Common myeloid progenitor, CD34-positive (primary cell): ENCODE measurements at regions not wholly inside any gene's neighbourhood (a gene's known extent, or its start where the extent isn't known, plus 50 kb on each side); places are given as distances from the start of the nearest gene placed in this dataset.

Experiments used
- CTCF ChIA-PET: fragments of 350-600 bp; sonication (Branson Sonifier 250); formaldehyde crosslinking; loops from one replicate; lab custom pipeline; 2021; ENCODE audit warnings: antibody characterized with exemption; lab: Charles Lee
- POLR2A ChIA-PET: fragments of 350-600 bp; sonication (Branson Sonifier 250); formaldehyde crosslinking; loops from one replicate; lab custom pipeline; 2021; ENCODE audit warnings: antibody characterized with exemption; lab: Charles Lee
- DNase-seq, 3 donors: peaks; one replicate each; pipeline versions ENCODE4 v3.0.0 to v3.0.0-alpha.2; 2013
- H3K27ac ChIP-seq, 2 experiments: 1 replicate in 1 of 2; 2 replicates in 1 of 2; pipeline ENCODE4 v1.7.0; 2013; ENCODE audit warnings: inconsistent platforms in 2 of 2, low read length in 2 of 2, mild to moderate bottlenecking in 2 of 2, low read depth in 1 of 2, moderate library complexity in 1 of 2; ENCODE audit not compliant: severe bottlenecking in 2 of 2, insufficient read depth in 1 of 2, poor library complexity in 1 of 2
- H3K27me3 ChIP-seq, 5 experiments: replicated peaks in 2 of 5; 1 replicate in 3 of 5; 2 replicates in 2 of 5; pipeline versions ENCODE4 v1.6.1 to v1.7.0; 2013; ENCODE audit warnings: low read length in 4 of 5, mild to moderate bottlenecking in 2 of 5, moderate library complexity in 2 of 5, inconsistent platforms in 1 of 5; ENCODE audit not compliant: insufficient read depth in 5 of 5, control insufficient read depth in 4 of 5
- H3K36me3 ChIP-seq, 4 experiments: 1 replicate in 2 of 4; 2 replicates in 2 of 4; pipeline versions ENCODE4 v1.6.1 to v1.7.0; 2013; ENCODE audit warnings: low read length in 3 of 4, control low read depth in 1 of 4, mild to moderate bottlenecking in 1 of 4; ENCODE audit not compliant: control insufficient read depth in 4 of 4, insufficient read depth in 4 of 4
- H3K4me1 ChIP-seq, 4 experiments: 1 replicate in 3 of 4; 2 replicates in 1 of 4; pipeline versions ENCODE4 v1.6.1 to v1.7.1; 2013; ENCODE audit warnings: low read length in 3 of 4, mild to moderate bottlenecking in 3 of 4, control low read depth in 1 of 4, inconsistent platforms in 1 of 4, moderate library complexity in 1 of 4; ENCODE audit not compliant: control insufficient read depth in 4 of 4, insufficient read depth in 4 of 4; ENCODE audit errors: control extremely low read depth in 1 of 4
- H3K4me3 ChIP-seq, 7 experiments: 1 replicate in 4 of 7; 2 replicates in 3 of 7; pipeline versions ENCODE4 v1.5.1 to v1.7.0; 2013; ENCODE audit warnings: mild to moderate bottlenecking in 7 of 7, low read length in 6 of 7, moderate library complexity in 6 of 7, inconsistent platforms in 2 of 7, low read depth in 2 of 7, control low read depth in 1 of 7; ENCODE audit not compliant: insufficient read depth in 4 of 7, control insufficient read depth in 1 of 7; ENCODE audit errors: extremely low read depth in 1 of 7
- H3K9me3 ChIP-seq, 5 experiments: 1 replicate in 4 of 5; 2 replicates in 1 of 5; pipeline versions ENCODE4 v1.6.1 to v1.7.1; 2013; ENCODE audit warnings: low read length in 4 of 5, mild to moderate bottlenecking in 2 of 5, inconsistent platforms in 1 of 5, low read depth in 1 of 5, moderate library complexity in 1 of 5; ENCODE audit not compliant: control insufficient read depth in 4 of 5, insufficient read depth in 2 of 5; ENCODE audit errors: control extremely low read depth in 1 of 5
- WGBS: methylation state at CpG from one replicate; pipeline ENCODE4 v1.1.5; 2013; ENCODE audit not compliant: insufficient coverage; 5-methylcytosine and 5-hydroxymethylcytosine counted together

- ChIA-PET CTCF (no interaction called here), POLR2A (no interaction called here)
- Histone ChIP-seq H3K4me1 (no peaks in the 10 kb centered on the region), H3K36me3 (no peaks in the 10 kb centered on the region), H3K4me3 (no peak overlapping the region), H3K27ac (no peak overlapping the region), H3K9me3 (peaks cover 0 to 3% (median 0%) of the 10 kb centered on the region in 5 experiments), H3K27me3 (no peaks in the 10 kb centered on the region)
- no peak for DNase-seq
- WGBS = 88% methylated on average over 1 of the region's 3 CpGs
Measured at GRCh38 chr7:9091282-9091681, 657.9 kb downstream of the NXPH1 start.

- CTCF ChIA-PET = no interaction called here
- 100% methylated on average over 1 of the region's 2 CpGs for WGBS
- H3K27ac ChIP-seq = no peak overlapping the region
- H3K4me1 ChIP-seq = no peaks in the 10 kb centered on the region
- H3K36me3 ChIP-seq = no peaks in the 10 kb centered on the region
- H3K27me3 ChIP-seq = no peaks in the 10 kb centered on the region
- no peak for DNase-seq
- no peak overlapping the region for H3K4me3 ChIP-seq
- POLR2A ChIA-PET = no interaction called here
- H3K9me3 ChIP-seq = peaks cover 0 to 8% (median 0%) of the 10 kb centered on the region in 5 experiments
Measured at GRCh38 chr7:9097565-9098060, 664.2 kb downstream of the NXPH1 start.

GRCh38 chr7:9100289-9100688, 666.9 kb downstream of the NXPH1 start:
- POLR2A ChIA-PET = no interaction called here
- WGBS = no CpG with 5 or more reads among the region's 2 CpGs
- Histone ChIP-seq H3K27ac (no peak overlapping the region), H3K4me3 (no peak overlapping the region), H3K36me3 (no peaks in the 10 kb centered on the region), H3K4me1 (no peaks in the 10 kb centered on the region), H3K27me3 (no peaks in the 10 kb centered on the region), H3K9me3 (peaks cover 0 to 4% (median 0%) of the 10 kb centered on the region in 5 experiments)
- no peak for DNase-seq
- CTCF ChIA-PET = no interaction called here

- peaks cover 0 to 9% (median 4%) of the 10 kb centered on the region in 5 experiments for H3K9me3 ChIP-seq
- no peaks in the 10 kb centered on the region for H3K4me1 ChIP-seq
- no peak overlapping the region for H3K4me3 ChIP-seq
- H3K27ac ChIP-seq = no peak overlapping the region
- CTCF ChIA-PET = no interaction called here
- POLR2A ChIA-PET = no interaction called here
- H3K36me3 ChIP-seq = no peaks in the 10 kb centered on the region
- DNase-seq = no peak
- no peaks in the 10 kb centered on the region for H3K27me3 ChIP-seq
Measured at GRCh38 chr7:9102846-9103245, 669.4 kb downstream of the NXPH1 start.

GRCh38 chr7:9106747-9107146, 673.3 kb downstream of the NXPH1 start:
- peaks cover 0 to 13% (median 1%) of the 10 kb centered on the region in 5 experiments for H3K9me3 ChIP-seq
- no peak overlapping the region for H3K27ac ChIP-seq
- CTCF ChIA-PET = no interaction called here
- POLR2A ChIA-PET = no interaction called here
- H3K4me3 ChIP-seq = no peak overlapping the region
- H3K36me3 ChIP-seq = no peaks in the 10 kb centered on the region
- DNase-seq = no peak
- no peaks in the 10 kb centered on the region for H3K27me3 ChIP-seq
- WGBS = 94% methylated on average over 3 of the region's 3 CpGs
- H3K4me1 ChIP-seq = no peaks in the 10 kb centered on the region

GRCh38 chr7:9120331-9120730, 686.9 kb downstream of the NXPH1 start:
- ChIA-PET POLR2A (no interaction called here), CTCF (no interaction called here)
- Histone ChIP-seq H3K27me3 (no peaks in the 10 kb centered on the region), H3K4me3 (no peak overlapping the region), H3K4me1 (no peaks in the 10 kb centered on the region), H3K36me3 (no peaks in the 10 kb centered on the region), H3K27ac (no peak overlapping the region), H3K9me3 (no peaks in the 10 kb centered on the region)
- no peak for DNase-seq

GRCh38 chr7:9124320-9124719, 690.9 kb downstream of the NXPH1 start:
- CTCF ChIA-PET = no interaction called here

More at GRCh38 chr7:9124320-9124719, 690.9 kb downstream of the NXPH1 start:
- Histone ChIP-seq H3K27ac (no peak overlapping the region), H3K4me1 (no peaks in the 10 kb centered on the region), H3K27me3 (no peaks in the 10 kb centered on the region), H3K36me3 (no peaks in the 10 kb centered on the region), H3K4me3 (no peak overlapping the region), H3K9me3 (no peaks in the 10 kb centered on the region)
- DNase-seq = no peak
- 100% methylated on average over 1 of the region's 2 CpGs for WGBS
- POLR2A ChIA-PET = no interaction called here
